NCI-H774 (cell line): ENCODE measurements at regions not wholly inside any gene's neighbourhood (a gene's known extent, or its start where the extent isn't known, plus 50 kb on each side); places are given as distances from the start of the nearest gene placed in this dataset.
A peak's percentile ranks its signal among the peaks of the same experiment; 100 is the strongest.

ENCODE experiments used
- DNase-seq: peaks from one replicate; lab custom pipeline; 2025; lab: John Stamatoyannopoulos, UW

DNA sequence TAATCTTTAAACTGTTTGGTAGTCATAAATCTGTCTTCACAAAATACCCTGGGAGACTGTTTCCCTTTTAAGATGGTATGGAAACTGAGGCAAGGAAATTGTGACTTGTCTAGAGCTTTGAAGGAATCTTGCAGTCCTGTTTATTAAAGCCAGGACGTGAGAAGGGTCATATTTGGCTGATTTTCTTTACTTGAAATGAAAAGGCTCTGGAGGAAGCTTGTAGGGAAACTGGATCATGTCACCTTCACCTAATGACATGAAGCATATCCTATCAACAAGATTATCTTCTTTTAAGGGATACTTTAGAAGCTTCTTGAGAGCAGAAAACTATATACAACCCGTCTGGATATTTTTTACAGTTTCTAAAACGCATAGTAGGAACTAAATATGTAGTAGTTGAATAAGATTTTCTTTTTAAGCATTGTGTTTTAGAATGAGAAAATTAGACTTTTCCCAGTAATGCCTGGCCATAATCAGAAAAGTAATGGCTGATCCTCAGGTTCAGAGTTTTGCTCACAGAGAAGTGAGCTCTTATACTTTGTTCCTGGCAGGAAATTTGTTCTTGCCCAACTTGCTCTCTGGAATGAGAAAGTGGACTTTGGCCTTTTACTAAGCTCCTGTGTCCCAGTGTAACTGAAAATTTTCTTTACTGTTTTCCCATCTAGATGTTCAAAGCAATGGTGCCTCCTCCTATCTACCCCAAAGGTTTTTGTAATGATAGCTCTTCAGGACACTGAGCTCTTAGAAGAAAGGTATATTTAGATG, 136.8 kb upstream of the AFF2 start:
- no peak for DNase-seq

- no peak for DNase-seq
Observed at GRCh38 chrX:148365233-148365632, 135.2 kb upstream of the AFF2 start.

DNA sequence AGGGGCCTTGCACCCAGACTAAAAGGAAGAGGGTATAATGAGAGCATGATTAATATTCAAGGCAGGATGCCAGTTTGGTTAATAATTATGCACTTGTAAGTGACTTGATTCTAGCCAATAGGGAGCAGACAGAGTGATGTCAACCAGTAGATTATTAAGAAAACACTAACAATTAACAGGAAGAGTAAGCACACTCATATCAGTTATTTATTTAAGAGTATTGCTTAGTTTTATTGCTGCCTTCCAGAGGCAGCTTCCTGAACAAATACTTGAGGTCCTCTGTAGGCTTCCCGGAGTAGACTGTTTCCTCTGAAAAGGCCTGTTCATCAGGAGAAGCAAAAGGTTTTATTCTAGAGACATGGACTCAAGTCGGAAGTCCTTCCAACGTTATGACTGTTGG, 129.1 kb upstream of the AFF2 start:
- DNase-seq, result no peak

GRCh38 chrX:148372925-148373324, 127.5 kb upstream of the AFF2 start:
- DNase-seq, result no peak

DNA sequence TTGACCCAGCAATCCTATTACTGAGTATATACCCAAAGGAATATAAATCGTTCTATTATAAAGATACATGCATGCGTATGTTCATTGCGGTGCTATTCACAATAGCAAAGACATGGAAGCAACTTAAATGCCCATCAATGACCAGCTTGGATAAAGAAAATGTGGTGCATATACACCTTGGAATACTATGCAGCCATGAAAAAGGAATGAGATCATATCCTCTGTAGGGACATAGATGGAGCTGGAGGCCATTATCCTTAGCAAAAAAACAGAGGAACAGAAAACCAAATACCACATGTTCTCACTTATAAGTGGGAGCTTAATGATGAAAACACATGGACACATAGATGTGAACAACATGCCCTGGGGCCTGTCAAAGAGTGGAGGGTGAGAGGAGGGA, 124.1 kb upstream of the AFF2 start:
- DNase-seq, result no peak

GRCh38 chrX:148380107-148380506, 120.3 kb upstream of the AFF2 start:
- no peak for DNase-seq

DNA sequence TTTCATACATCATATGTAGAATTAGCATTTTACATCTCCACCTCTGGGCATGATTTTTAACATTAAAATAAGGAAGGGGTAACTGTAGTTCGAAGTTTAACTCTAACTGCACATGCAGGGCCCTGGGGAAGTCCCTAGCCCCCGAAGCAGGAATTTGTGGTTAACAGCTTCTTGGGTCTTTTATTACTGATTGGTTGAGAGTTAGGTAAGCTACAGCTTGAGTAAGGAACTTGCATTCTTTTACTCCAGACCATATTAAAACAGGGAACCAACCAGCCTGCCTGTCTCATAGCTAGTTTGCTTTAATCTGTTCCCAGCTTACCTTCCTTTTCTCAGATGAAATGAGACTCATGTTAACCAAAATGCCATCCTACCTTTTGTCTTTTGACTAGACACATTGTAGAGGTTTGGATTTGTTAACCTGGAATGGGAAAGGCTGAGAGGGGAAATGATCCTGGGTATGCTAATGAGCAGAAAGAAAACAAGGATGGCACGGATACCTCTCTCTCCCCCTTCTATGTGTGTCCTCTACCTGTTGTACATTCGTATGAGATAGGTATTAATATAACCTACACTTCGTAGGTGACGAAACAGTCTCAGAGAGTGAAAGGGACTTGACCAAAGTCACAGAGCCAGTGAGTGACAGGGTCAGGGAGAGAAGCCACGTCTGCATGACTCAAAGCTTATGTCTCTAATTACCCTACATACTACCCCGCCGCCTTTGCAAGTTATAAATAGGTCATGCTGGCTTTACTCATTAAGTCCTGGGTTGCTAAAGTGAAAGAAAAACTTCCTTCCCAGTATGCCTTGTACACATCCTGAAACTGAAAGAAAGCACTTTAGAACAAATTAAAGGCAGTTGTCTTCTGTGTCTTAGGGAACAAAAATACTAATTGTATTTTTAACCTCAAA, 119.5 kb upstream of the AFF2 start:
- DNase-seq, result no peak

DNA sequence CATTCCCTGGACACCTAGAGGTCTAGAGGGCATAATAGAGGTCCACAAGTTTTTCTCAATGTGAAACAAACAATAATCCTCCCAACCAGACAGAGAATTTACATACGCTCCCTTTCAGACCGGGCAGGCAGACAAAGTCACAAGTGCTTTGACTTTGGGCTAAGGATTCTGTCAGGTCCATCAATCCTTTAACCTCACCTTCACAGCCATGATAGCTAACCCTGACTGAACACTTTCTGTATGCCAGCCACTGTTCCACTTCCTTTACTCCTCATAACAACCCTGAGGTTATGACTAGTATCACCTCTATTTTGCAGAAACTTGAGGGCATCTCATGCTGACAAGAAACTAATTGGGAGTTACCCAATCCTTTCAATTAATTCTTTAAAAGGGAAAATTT, 118.8 kb upstream of the AFF2 start:
- no peak for DNase-seq

DNA sequence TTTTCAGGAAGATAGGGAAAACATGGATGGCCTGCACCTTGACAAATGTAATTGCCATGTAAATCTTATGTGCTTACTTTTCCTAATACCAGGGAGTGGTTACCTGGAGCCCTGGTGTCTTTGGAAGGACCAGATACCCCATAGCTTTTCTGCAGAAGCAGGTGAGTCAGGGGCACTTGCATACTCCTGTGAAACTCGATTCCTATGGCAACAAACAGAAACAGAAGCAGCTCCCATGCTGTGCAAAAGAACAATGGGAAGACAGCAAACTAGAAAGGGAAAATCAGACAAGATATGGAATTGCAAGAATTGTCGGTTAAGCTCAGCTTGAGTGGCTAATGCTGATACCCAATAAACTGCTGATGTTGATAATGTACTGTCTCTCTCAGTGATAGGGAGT, 117.4 kb upstream of the AFF2 start:
- peak; percentile 9 for DNase-seq

DNA sequence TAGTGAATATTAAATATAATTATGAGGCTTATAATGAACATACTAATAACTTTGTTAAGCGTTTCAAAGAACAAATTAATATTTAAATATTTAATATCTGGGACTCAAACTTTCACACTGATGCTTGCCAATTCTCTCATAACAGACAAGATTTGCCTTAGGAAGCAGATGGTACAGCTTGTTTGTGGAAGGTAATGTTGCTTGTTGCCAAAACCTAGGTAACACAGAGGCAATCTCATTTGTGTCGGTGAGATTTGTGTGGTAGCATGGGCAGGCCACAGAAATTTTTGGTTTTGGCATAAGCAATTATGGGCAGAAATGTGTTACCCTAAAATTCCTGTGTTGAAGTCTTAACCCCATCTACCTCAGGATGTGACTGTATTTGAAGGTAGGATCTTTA, 114.9 kb upstream of the AFF2 start:
- DNase-seq, result no peak

DNA sequence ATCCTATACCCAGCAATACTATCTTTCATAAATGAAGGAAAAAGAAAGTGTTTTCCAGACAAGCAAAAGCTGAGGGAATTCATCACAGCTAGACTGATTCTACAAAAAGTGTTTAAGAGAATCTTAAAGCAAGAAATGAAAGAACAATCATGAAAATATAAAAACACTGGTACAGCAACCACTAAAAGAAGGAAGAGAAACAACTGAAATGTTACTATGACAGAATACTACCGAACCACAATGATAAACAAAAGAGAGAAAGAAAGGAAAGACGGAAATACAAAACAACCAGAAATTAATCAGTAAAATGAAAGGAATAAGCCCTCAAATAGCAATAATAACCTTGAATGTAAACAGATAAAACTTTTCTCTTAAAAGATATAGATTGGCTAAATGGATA, 110.8 kb upstream of the AFF2 start:
- DNase-seq, result no peak

GRCh38 chrX:148412006-148412405, 88.4 kb upstream of the AFF2 start:
- DNase-seq, result no peak

DNA sequence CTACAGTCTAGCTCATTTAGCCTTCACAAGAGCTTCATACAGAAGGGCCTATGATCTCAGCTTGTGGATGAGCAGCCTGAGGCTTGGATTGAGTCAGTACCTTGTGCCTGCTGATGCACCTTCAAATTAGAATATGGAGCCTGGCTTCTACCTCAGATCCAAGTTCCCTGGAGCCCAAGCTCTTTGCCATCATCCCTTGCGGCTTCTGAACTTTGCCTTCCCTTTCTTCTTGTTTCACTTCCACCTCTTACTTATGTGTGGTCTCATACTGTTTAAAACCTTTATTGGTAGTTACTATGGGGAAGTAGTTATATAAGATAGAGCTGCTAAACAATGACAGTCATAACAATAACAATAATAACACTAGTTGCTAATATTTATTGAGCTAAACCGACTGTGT, 84.3 kb upstream of the AFF2 start:
- DNase-seq, result no peak

DNA sequence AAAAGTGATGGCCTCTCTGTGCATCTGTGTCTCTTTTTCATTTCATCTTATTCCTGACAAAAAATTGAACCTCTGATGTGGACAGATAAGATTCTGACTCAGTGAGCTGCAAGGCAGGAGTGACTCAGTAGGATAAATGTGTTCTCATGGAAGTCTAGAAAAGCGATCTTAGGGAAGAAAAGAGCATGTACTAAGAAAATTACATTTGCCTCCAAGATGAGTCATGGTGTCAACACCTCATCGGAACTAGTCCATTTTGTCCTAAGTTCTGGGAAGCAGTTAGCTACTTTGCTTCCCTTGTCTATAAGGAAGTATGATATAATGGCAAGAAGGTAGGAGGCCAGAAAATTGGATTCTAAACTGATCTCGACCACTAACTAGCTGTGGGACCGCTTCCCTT, 83.5 kb upstream of the AFF2 start:
- DNase-seq, result no peak

DNA sequence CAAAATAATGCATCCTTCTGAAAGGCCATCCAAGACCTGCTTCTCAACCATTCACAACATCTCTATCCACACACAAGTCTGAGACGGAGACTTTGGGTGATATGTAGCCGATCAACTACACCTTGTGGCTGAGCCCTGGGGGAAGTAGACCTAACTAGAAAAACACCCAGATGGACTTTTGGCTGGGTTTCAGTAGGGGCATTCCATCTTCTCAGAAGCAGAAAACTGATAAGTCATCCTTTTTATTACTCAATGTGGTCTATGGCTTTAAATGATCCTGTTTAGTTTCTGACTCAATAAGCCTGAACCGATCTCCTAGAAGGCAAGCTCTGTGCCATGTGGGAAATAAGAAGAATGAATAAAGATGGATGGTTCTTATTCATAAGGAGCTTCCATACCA, 82.5 kb upstream of the AFF2 start:
- no peak for DNase-seq

GRCh38 chrX:148422526-148422925, 77.9 kb upstream of the AFF2 start:
- DNase-seq, result no peak

DNA sequence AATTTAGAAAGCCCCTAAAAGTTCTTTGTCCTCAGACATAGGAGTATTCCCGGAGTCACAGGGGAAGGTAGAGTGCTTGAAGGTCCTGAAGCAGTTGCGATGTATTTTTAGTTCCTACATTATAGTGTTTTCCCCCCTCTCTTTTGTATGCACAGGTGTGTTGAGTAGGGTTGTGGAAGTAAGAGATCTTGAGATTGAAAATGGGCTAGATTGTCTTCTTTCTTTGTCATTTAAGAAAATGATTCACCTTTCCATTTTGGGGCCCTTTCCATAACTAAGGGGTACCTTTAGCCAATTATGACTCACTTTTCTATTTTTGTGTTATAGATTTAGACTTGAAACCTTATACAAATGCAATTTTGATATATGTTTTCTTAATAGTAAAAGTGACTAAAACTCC, 75.8 kb upstream of the AFF2 start:
- DNase-seq, result no peak

DNA sequence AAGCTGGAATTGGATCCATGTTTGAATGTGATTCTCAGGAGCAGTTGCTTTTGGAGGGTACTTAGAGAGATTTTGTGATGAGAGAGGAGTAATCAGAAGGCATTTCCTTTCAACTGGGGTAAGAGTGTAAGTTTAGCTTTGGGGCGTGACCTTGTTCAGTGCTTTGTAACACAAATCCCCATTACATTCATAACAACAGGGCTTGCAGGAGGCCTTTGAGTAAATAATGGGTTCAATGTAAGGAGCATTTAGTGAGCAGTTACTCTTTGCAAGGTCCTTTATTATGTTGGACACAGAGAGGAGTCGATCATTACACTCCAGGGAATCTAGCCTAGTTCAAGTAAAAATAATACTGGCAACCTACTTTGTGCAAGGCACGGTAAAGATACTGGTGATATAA, 74.0 kb upstream of the AFF2 start:
- DNase-seq, result no peak

- DNase-seq, result peak; percentile 68
Observed at GRCh38 chrX:148441387-148441786, 59.0 kb upstream of the AFF2 start.

DNA sequence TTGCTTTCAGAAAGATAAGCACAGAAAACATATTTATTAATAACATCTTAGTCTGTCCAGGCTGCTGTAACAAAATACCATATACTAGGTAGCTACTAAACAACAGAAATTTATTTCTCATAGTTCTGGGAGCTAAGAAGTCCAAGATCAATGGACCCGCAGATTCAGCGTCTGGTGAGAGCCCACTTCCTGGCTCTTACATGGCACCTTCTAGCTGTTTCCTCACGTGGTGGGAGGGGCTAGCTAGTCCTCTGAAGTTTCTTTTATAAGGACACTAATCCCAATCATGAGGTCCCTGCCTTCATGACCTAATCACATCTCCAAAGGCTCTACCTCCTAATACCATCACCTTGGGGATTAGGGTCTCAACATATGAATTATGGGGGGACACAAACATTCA, 57.2 kb upstream of the AFF2 start:
- no peak for DNase-seq

- no peak for DNase-seq
Observed at GRCh38 chrX:148448686-148449085, 51.7 kb upstream of the AFF2 start.
